Liver (tissue), 8 donors: ENCODE measurements at regions not wholly inside any gene's neighbourhood (a gene's known extent, or its start where the extent isn't known, plus 50 kb on each side); places are given as distances from the start of the nearest gene placed in this dataset.

Source experiments
- DNase-seq: peaks from one replicate; pipeline ENCODE4 v3.0.0-alpha.2; 2017; ENCODE audit warnings: low spot score
- H3K27ac ChIP-seq, 2 donors: one replicate each; pipeline ENCODE4 v1.7.0; 2013; ENCODE audit warnings: inconsistent platforms in 2 of 2, low read length in 2 of 2, control low read depth in 1 of 2, low read depth in 1 of 2, mild to moderate bottlenecking in 1 of 2
- H3K27me3 ChIP-seq, 4 donors: one replicate each; pipeline versions ENCODE4 v1.6.1 to v1.7.0; 2013; ENCODE audit warnings: low read length in 3 of 4, inconsistent platforms in 1 of 4, mild to moderate bottlenecking in 1 of 4, moderate library complexity in 1 of 4; ENCODE audit not compliant: control insufficient read depth in 4 of 4, insufficient read depth in 4 of 4
- H3K36me3 ChIP-seq, 4 donors: one replicate each; pipeline versions ENCODE4 v1.6.1 to v1.7.0; 2013; ENCODE audit warnings: low read length in 3 of 4, mild to moderate bottlenecking in 3 of 4, low read depth in 1 of 4, moderate library complexity in 1 of 4; ENCODE audit not compliant: control insufficient read depth in 4 of 4, insufficient read depth in 3 of 4
- H3K4me1 ChIP-seq, 4 donors: one replicate each; pipeline versions ENCODE4 v1.6.1 to v1.7.0; 2013; ENCODE audit warnings: low read length in 3 of 4, mild to moderate bottlenecking in 3 of 4, moderate library complexity in 1 of 4; ENCODE audit not compliant: control insufficient read depth in 4 of 4, insufficient read depth in 4 of 4
- H3K4me3 ChIP-seq, 3 donors: one replicate each; pipeline versions ENCODE4 v1.6.1 to v1.7.0; 2013; ENCODE audit warnings: low read length in 3 of 3, control low read depth in 1 of 3, low read depth in 1 of 3, mild to moderate bottlenecking in 1 of 3
- H3K9ac ChIP-seq, 2 donors: one replicate each; pipeline ENCODE4 v1.7.0; 2013; ENCODE audit warnings: low read length in 2 of 2, mild to moderate bottlenecking in 2 of 2, moderate library complexity in 2 of 2, control low read depth in 1 of 2, low read depth in 1 of 2
- H3K9me3 ChIP-seq, 4 donors: one replicate each; pipeline versions ENCODE4 v1.6.1 to v1.7.0; 2013; ENCODE audit warnings: low read length in 3 of 4; ENCODE audit not compliant: control insufficient read depth in 4 of 4
- EGR1 ChIP-seq, 2 donors: IDR thresholded peaks; 2 replicates each; pipeline ENCODE4 v1.6.1; 2016 to 2018; ENCODE audit warnings: antibody characterized with exemption in 2 of 2, low read depth in 2 of 2
- FOXA1 ChIP-seq: IDR thresholded peaks from 2 replicates; pipeline ENCODE4 v1.6.1; 2016; ENCODE audit warnings: antibody characterized with exemption
- FOXA2 ChIP-seq: IDR thresholded peaks from 2 replicates; pipeline ENCODE4 v1.6.1; 2016; ENCODE audit warnings: antibody characterized with exemption
- GABPA ChIP-seq, 2 donors: IDR thresholded peaks in 1 of 2; conservative IDR thresholded peaks in 1 of 2; 2 replicates each; pipeline ENCODE4 v1.6.1; 2016; ENCODE audit warnings: antibody characterized with exemption in 2 of 2, mild to moderate bottlenecking in 1 of 2, moderate library complexity in 1 of 2
- HNF4A ChIP-seq, 2 donors: conservative IDR thresholded peaks; 2 replicates each; pipeline ENCODE4 v1.6.1; 2016; ENCODE audit warnings: antibody characterized with exemption in 2 of 2, mild to moderate bottlenecking in 2 of 2
- HNF4G ChIP-seq: IDR thresholded peaks from 2 replicates; pipeline ENCODE4 v1.6.1; 2016; ENCODE audit warnings: antibody characterized with exemption
- JUND ChIP-seq, 2 donors: IDR thresholded peaks; 2 replicates each; pipeline ENCODE4 v1.6.1; 2016; ENCODE audit warnings: antibody characterized with exemption in 2 of 2
- NR2F2 ChIP-seq: IDR thresholded peaks from 2 replicates; pipeline ENCODE4 v1.6.1; 2016; ENCODE audit warnings: antibody characterized with exemption
- RAD21 ChIP-seq, 2 donors: IDR thresholded peaks; 2 replicates each; pipeline ENCODE4 v1.6.1; 2016; ENCODE audit warnings: antibody characterized with exemption in 2 of 2, mild to moderate bottlenecking in 2 of 2
- RXRA ChIP-seq, 2 donors: IDR thresholded peaks; 2 replicates each; pipeline ENCODE4 v1.6.1; 2017 to 2018; ENCODE audit warnings: antibody characterized with exemption in 2 of 2, mild to moderate bottlenecking in 1 of 2
- SP1 ChIP-seq: IDR thresholded peaks from 2 replicates; pipeline ENCODE4 v1.6.1; 2018; ENCODE audit warnings: antibody characterized with exemption, mild to moderate bottlenecking
- TAF1 ChIP-seq: conservative IDR thresholded peaks from 2 replicates; pipeline ENCODE4 v1.6.1; 2016; ENCODE audit warnings: antibody characterized with exemption, mild to moderate bottlenecking
- YY1 ChIP-seq: IDR thresholded peaks from 2 replicates; pipeline ENCODE4 v1.6.1; 2016; ENCODE audit warnings: antibody characterized with exemption, mild to moderate bottlenecking
- WGBS: extraction: QIAGEN DNeasy Blood & Tissue Kit; methylation state at CpG from one replicate; pipeline ENCODE4 v1.1.7; 2013; 5-methylcytosine and 5-hydroxymethylcytosine counted together
- TF ChIP-seq, protein P1 (sequence below): IDR thresholded peaks from 2 replicates; pipeline ENCODE4 v1.6.1; 2016; ENCODE audit warnings: antibody characterized with exemption
- TF ChIP-seq, protein P2 (sequence below): IDR thresholded peaks from 2 replicates; pipeline ENCODE4 v1.6.1; 2016; ENCODE audit warnings: antibody characterized with exemption
- TF ChIP-seq, protein P3 (sequence below): fragments of 150-350 bp; IDR thresholded peaks from 2 replicates; pipeline ENCODE4 v1.5.1; 2017; ENCODE audit warnings: improper control_type of control experiment, low read depth, low read length; ENCODE audit not compliant: missing input control
- TF ChIP-seq, protein P4 (sequence below): IDR thresholded peaks from 2 replicates; pipeline ENCODE4 v1.6.1; 2016; ENCODE audit warnings: antibody characterized with exemption, mild to moderate bottlenecking
- TF ChIP-seq, protein P5 (sequence below): IDR thresholded peaks from 2 replicates; pipeline ENCODE4 v1.6.1; 2016; ENCODE audit warnings: antibody characterized with exemption
- donor health status: healthy.
- donor health status: healthy.
- donor health status: healthy.
- donor health status: healthy.
- donor health status: healthy.

DNA sequence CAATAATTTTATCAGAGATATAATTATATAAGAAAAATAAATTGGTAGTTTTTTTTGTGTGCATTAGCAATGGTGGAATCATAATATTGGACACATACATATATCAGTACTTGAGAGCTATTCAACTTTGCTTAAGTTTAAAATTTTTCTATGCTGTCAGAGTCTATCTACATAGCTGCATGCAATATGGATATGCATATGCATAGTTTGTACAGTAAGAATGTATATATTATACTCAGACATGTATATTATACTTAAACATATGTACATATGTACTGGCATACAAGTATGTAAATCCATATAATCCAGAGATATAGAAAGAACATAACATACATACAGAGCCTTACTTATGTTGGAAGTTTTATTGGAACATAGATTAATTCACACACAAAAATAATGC lies 1043.2 kb downstream of the EFNB2 start:
- DNase-seq, result no peak
- H3K4me3 ChIP-seq, result no peak overlapping the region
- H3K27ac ChIP-seq, result no peak overlapping the region
- peaks cover 0 to 2% (median 0%) of the 10 kb centered on the region in 4 donors for H3K27me3 ChIP-seq
- TF ChIP-seq GABPA (IDR thresholded peaks at IDR 0.05 in 1 of 2, conservative IDR thresholded peaks at IDR 0.05 in 1 of 2), result no peak
- no peak overlapping the region for H3K9ac ChIP-seq
- no peaks in the 10 kb centered on the region for H3K9me3 ChIP-seq
- H3K4me1 ChIP-seq, result no peaks in the 10 kb centered on the region
- no peaks in the 10 kb centered on the region for H3K36me3 ChIP-seq

DNA sequence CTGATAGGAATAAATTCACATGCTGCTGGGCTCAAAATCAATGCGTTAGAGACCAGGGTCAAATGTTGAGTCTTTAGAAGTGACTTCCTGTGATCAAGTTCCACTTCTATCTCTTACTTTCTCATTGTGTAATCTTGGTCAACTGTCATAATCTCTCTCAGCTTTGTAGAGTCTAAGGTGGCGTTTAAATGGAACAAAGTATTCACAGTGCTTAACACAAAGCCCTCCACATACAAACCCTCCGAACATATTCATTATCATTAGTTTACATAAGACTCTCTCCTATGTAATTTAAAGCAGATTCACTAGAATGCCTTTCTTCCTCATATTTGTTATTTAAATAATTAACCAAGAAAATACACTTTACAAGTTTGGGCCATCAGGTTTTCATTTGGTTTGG lies 1044.1 kb downstream of the EFNB2 start:
- Histone ChIP-seq H3K9ac (no peak overlapping the region), H3K27ac (no peak overlapping the region), H3K4me1 (no peaks in the 10 kb centered on the region), H3K9me3 (no peaks in the 10 kb centered on the region), H3K36me3 (no peaks in the 10 kb centered on the region), H3K4me3 (no peak overlapping the region), H3K27me3 (peaks cover 0 to 2% (median 0%) of the 10 kb centered on the region in 4 donors)
- WGBS, result 45% methylated on average over 3 of the region's 3 CpGs
- no peak for DNase-seq
- no peak for TF ChIP-seq SP1
- TF ChIP-seq, protein P1, sequence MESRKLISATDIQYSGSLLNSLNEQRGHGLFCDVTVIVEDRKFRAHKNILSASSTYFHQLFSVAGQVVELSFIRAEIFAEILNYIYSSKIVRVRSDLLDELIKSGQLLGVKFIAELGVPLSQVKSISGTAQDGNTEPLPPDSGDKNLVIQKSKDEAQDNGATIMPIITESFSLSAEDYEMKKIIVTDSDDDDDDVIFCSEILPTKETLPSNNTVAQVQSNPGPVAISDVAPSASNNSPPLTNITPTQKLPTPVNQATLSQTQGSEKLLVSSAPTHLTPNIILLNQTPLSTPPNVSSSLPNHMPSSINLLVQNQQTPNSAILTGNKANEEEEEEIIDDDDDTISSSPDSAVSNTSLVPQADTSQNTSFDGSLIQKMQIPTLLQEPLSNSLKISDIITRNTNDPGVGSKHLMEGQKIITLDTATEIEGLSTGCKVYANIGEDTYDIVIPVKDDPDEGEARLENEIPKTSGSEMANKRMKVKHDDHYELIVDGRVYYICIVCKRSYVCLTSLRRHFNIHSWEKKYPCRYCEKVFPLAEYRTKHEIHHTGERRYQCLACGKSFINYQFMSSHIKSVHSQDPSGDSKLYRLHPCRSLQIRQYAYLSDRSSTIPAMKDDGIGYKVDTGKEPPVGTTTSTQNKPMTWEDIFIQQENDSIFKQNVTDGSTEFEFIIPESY, result no peak
- TF ChIP-seq NR2F2, result no peak
- no peak for TF ChIP-seq YY1
- TF ChIP-seq, protein P2, sequence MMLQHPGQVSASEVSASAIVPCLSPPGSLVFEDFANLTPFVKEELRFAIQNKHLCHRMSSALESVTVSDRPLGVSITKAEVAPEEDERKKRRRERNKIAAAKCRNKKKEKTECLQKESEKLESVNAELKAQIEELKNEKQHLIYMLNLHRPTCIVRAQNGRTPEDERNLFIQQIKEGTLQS, result no peak
- TF ChIP-seq HNF4G, result no peak
- TF ChIP-seq, protein P3, sequence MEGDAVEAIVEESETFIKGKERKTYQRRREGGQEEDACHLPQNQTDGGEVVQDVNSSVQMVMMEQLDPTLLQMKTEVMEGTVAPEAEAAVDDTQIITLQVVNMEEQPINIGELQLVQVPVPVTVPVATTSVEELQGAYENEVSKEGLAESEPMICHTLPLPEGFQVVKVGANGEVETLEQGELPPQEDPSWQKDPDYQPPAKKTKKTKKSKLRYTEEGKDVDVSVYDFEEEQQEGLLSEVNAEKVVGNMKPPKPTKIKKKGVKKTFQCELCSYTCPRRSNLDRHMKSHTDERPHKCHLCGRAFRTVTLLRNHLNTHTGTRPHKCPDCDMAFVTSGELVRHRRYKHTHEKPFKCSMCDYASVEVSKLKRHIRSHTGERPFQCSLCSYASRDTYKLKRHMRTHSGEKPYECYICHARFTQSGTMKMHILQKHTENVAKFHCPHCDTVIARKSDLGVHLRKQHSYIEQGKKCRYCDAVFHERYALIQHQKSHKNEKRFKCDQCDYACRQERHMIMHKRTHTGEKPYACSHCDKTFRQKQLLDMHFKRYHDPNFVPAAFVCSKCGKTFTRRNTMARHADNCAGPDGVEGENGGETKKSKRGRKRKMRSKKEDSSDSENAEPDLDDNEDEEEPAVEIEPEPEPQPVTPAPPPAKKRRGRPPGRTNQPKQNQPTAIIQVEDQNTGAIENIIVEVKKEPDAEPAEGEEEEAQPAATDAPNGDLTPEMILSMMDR, result no peak
- TF ChIP-seq, protein P4, sequence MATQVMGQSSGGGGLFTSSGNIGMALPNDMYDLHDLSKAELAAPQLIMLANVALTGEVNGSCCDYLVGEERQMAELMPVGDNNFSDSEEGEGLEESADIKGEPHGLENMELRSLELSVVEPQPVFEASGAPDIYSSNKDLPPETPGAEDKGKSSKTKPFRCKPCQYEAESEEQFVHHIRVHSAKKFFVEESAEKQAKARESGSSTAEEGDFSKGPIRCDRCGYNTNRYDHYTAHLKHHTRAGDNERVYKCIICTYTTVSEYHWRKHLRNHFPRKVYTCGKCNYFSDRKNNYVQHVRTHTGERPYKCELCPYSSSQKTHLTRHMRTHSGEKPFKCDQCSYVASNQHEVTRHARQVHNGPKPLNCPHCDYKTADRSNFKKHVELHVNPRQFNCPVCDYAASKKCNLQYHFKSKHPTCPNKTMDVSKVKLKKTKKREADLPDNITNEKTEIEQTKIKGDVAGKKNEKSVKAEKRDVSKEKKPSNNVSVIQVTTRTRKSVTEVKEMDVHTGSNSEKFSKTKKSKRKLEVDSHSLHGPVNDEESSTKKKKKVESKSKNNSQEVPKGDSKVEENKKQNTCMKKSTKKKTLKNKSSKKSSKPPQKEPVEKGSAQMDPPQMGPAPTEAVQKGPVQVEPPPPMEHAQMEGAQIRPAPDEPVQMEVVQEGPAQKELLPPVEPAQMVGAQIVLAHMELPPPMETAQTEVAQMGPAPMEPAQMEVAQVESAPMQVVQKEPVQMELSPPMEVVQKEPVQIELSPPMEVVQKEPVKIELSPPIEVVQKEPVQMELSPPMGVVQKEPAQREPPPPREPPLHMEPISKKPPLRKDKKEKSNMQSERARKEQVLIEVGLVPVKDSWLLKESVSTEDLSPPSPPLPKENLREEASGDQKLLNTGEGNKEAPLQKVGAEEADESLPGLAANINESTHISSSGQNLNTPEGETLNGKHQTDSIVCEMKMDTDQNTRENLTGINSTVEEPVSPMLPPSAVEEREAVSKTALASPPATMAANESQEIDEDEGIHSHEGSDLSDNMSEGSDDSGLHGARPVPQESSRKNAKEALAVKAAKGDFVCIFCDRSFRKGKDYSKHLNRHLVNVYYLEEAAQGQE, result no peak
- no peak for TF ChIP-seq GABPA (IDR thresholded peaks at IDR 0.05 in 1 of 2, conservative IDR thresholded peaks at IDR 0.05 in 1 of 2)
- TF ChIP-seq FOXA2, result no peak
- TF ChIP-seq, protein P5, sequence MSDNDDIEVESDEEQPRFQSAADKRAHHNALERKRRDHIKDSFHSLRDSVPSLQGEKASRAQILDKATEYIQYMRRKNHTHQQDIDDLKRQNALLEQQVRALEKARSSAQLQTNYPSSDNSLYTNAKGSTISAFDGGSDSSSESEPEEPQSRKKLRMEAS, result no peak
- no peak for TF ChIP-seq TAF1
- no peak for TF ChIP-seq FOXA1
- TF ChIP-seq RXRA (IDR thresholded peaks at IDR 0.05), result no peak
- TF ChIP-seq EGR1 (IDR thresholded peaks at IDR 0.05; ENCODE audit: low read depth in 2 of 2), result no peak
- TF ChIP-seq HNF4A (conservative IDR thresholded peaks at IDR 0.05), result no peak
- TF ChIP-seq RAD21 (IDR thresholded peaks at IDR 0.05), result no peak
- TF ChIP-seq JUND (IDR thresholded peaks at IDR 0.05), result no peak
